IPS DF 6.9 (cell line): ENCODE measurements at regions not wholly inside any gene's neighbourhood (a gene's known extent, or its start where the extent isn't known, plus 50 kb on each side); places are given as distances from the start of the nearest gene placed in this dataset.

ENCODE experiments used
- DNase-seq: peaks from one replicate; pipeline ENCODE4 v3.0.0-alpha.2; 2013; ENCODE audit warnings: low read depth, low spot score
- H3K27ac ChIP-seq: one replicate; pipeline ENCODE4 v1.5.1; 2013; ENCODE audit warnings: low read length, control low read depth
- H3K27me3 ChIP-seq: 2 replicates; pipeline ENCODE4 v1.6.1; 2013; ENCODE audit warnings: mild to moderate bottlenecking, low read length; ENCODE audit not compliant: control insufficient read depth, insufficient read depth
- H3K36me3 ChIP-seq: 2 replicates; pipeline ENCODE4 v1.6.1; 2013; ENCODE audit warnings: low read length; ENCODE audit not compliant: control insufficient read depth, insufficient read depth
- H3K4me1 ChIP-seq: 2 replicates; pipeline ENCODE4 v1.6.1; 2013; ENCODE audit warnings: low read length; ENCODE audit not compliant: control insufficient read depth, insufficient read depth
- H3K4me3 ChIP-seq: 2 replicates; pipeline ENCODE4 v1.5.1; 2013; ENCODE audit warnings: mild to moderate bottlenecking, low read length
- H3K9me3 ChIP-seq: 2 replicates; pipeline ENCODE4 v1.6.1; 2013; ENCODE audit warnings: low read length, inconsistent platforms; ENCODE audit not compliant: control insufficient read depth, insufficient read depth
- WGBS: extraction: QIAGEN DNeasy Blood & Tissue Kit; methylation state at CpG from one replicate; pipeline ENCODE4 v1.1.7; 2013; ENCODE audit warnings: mixed read lengths, missing lambda C conversion rate; ENCODE audit not compliant: insufficient read length, insufficient coverage; 5-methylcytosine and 5-hydroxymethylcytosine counted together

DNA sequence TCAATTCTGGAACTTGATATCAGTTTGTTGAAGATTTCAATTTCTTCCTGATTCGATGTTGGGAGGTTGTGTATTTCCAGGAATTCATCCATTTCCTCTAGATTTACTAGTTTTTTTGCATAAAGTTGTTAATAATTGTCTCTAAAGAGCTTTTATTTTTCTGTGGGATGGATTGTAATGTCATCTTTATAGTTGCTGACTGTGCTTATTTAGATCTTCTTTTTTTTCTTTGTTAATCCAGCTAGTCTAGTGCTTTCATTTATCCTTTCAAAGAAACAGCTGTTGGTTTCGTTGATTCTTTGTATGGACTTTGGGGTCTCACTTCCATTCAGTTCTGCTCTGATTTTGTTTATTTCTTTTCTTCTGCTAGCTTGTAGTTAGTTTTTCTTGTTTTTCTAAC lies 302.0 kb upstream of the DMAC1 start:
- H3K4me3 ChIP-seq = no peak overlapping the region
- no CpG with 5 or more reads among the region's 2 CpGs for WGBS
- no peaks in the 10 kb centered on the region for H3K4me1 ChIP-seq
- no peaks in the 10 kb centered on the region for H3K27me3 ChIP-seq
- H3K27ac ChIP-seq = no peak overlapping the region
- H3K36me3 ChIP-seq = no peaks in the 10 kb centered on the region
- no peak for DNase-seq
- H3K9me3 ChIP-seq = no peaks in the 10 kb centered on the region

DNA sequence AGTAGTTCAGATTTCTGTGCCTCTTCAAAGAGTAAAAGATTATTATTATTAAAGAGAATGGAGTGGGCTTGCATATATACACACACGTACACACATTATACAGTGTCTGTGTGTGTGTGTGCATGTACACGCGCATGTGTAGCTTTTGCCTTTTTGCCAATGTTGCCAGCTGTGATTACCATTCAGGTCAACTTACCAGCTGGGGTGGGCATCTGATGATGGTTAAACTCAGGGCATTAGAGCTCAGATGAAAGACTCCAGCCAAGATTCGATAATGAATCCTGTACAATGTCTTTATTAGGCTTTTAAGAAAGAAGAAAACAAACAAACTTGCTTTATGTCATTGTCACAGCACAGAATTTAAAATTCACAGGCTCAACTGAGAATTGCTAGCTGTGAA lies 296.5 kb upstream of the DMAC1 start:
- DNase-seq = no peak
- Histone ChIP-seq H3K27ac (no peak overlapping the region), H3K4me1 (no peaks in the 10 kb centered on the region), H3K27me3 (no peaks in the 10 kb centered on the region), H3K4me3 (no peak overlapping the region), H3K9me3 (no peaks in the 10 kb centered on the region), H3K36me3 (no peaks in the 10 kb centered on the region)
- whole genome bisulfite sequencing = no CpG with 5 or more reads among the region's 4 CpGs

- Histone ChIP-seq H3K9me3 (no peaks in the 10 kb centered on the region), H3K4me3 (no peak overlapping the region), H3K4me1 (no peaks in the 10 kb centered on the region), H3K27ac (no peak overlapping the region), H3K36me3 (no peaks in the 10 kb centered on the region), H3K27me3 (no peaks in the 10 kb centered on the region)
- WGBS = no CpG with 5 or more reads among the region's 3 CpGs
- DNase-seq = no peak
These were observed 296.1 kb upstream of the DMAC1 start for GRCh38 chr9:8095672-8096086.

GRCh38 chr9:8088477-8088876 lies 288.9 kb upstream of the DMAC1 start:
- H3K36me3 ChIP-seq = no peaks in the 10 kb centered on the region

DNA sequence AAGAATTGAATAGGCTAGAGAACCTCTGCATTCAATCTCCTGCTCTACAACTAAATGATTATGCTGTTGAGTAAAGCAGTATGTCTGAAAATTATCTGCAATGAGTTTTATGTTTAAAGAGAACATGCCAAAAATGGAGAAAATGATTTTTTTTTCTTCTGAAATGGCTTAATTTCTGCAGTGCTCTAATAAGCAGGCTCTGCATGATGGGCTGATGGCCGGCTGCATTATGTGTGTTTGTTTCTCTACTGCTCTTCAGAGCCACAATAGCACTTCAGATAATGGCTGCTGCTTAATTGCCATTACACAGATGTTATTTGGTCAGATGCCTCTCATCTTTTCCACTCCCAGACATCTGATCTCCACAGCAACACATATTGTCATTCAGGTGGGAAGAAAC lies 286.4 kb upstream of the DMAC1 start:
- DNase-seq = no peak

More at GRCh38 chr9:8088477-8088876, 288.9 kb upstream of the DMAC1 start:
- no peak overlapping the region for H3K4me3 ChIP-seq
- no peaks in the 10 kb centered on the region for H3K9me3 ChIP-seq
- H3K27ac ChIP-seq = no peak overlapping the region
- no peaks in the 10 kb centered on the region for H3K27me3 ChIP-seq
- no peak for DNase-seq
- H3K4me1 ChIP-seq = no peaks in the 10 kb centered on the region

GRCh38 chr9:8078641-8079140 lies 279.1 kb upstream of the DMAC1 start:
- Histone ChIP-seq H3K36me3 (no peaks in the 10 kb centered on the region), H3K27ac (no peak overlapping the region), H3K27me3 (no peaks in the 10 kb centered on the region), H3K4me3 (no peak overlapping the region), H3K9me3 (no peaks in the 10 kb centered on the region), H3K4me1 (no peaks in the 10 kb centered on the region)
- no peak for DNase-seq
- WGBS = no CpG with 5 or more reads among the region's 7 CpGs

More for the DNA sequence above, 286.4 kb upstream of the DMAC1 start:
- H3K27me3 ChIP-seq = no peaks in the 10 kb centered on the region
- no peak overlapping the region for H3K4me3 ChIP-seq
- WGBS = no CpG with 5 or more reads among the region's 1 CpG
- H3K4me1 ChIP-seq = no peaks in the 10 kb centered on the region
- no peaks in the 10 kb centered on the region for H3K9me3 ChIP-seq
- H3K36me3 ChIP-seq = no peaks in the 10 kb centered on the region
- no peak overlapping the region for H3K27ac ChIP-seq

DNA sequence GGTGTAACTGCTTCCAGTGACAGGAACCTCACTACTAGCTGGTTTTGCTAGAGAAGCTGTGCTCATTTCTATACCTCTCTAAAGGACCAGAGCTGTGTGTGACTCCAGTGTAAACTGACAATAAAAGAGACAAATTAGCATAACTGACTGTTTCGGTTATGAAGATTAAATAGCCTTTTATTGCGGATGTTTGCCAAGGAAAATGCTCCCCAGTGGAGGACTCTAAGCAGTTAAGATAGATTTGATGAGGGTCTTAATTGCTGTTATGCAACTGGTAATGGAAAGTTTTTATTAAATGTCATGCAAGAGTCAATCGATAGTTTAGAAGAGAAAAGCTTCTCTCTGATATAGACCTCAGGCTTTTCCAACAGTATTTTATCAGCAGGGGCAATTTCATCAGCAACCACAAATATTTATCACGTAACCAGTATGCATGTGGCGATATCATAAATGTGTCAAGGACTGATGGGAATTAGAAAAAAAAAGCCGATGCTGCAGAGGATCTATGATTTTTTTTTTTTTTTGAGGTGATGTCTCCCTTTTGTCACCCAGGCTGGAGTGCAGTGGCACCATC lies 275.2 kb upstream of the DMAC1 start:
- WGBS = no CpG with 5 or more reads among the region's 6 CpGs
- no peak for DNase-seq
- H3K9me3 ChIP-seq = no peaks in the 10 kb centered on the region
- H3K4me1 ChIP-seq = 0 out of 2 replicates have a peak, but pooled peaks cover 1% of the 10 kb centered on the region
- no peak overlapping the region for H3K27ac ChIP-seq
- H3K4me3 ChIP-seq = no peak overlapping the region
- H3K27me3 ChIP-seq = no peaks in the 10 kb centered on the region
- H3K36me3 ChIP-seq = no peaks in the 10 kb centered on the region

DNA sequence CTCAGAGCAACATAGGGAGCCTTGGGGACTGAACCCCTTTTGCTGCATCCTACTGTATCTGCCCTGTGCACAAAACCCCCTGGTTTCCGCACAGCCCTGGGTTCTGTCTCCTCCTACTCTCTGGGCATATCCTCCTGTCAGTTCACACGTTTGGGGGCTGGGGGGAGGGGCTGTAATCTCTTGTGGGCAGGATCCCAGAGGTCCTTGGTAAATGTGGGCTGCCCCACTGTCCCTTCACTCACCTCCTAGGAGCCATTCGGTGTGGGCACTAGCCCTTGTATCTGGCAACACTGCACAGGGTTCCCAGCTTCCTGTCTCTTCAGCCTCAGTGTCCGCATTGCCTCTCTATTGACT lies 271.8 kb upstream of the DMAC1 start:
- no peaks in the 10 kb centered on the region for H3K36me3 ChIP-seq
- DNase-seq = no peak

DNA sequence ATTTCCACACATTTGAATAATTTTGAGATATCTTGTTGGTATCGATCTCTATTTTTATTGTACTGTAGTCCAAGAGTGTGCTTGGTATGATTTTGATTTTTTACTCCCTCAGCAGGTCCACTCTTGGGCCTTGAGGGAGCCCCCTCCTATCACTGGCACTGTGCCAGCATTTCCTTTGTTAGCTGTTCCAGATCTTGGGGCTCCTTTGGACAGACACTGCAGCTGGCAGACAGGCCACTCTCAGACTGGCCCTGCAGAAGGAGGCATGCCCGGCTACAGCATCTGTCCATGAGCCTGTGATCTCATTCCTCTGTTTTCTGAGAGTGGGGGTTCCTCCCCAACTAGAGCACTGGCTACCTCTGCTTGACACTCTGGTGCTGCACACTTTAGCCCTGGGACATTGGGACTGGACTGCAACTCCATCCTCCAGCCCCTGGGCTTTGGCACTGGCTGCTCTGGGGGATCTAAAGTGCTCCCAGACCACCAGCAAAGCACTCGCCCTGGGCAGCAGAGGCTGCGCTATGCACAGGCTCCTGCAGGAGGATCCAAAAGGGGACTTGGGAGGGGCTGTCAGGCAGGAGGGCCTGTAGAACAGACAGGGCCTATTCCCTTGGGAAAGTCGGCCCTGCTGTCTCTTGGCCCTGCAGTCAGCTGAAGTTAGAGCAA lies 271.3 kb upstream of the DMAC1 start:
- H3K36me3 ChIP-seq = no peaks in the 10 kb centered on the region
- WGBS = no CpG with 5 or more reads among the region's 5 CpGs
- no peaks in the 10 kb centered on the region for H3K27me3 ChIP-seq
- H3K27ac ChIP-seq = no peak overlapping the region
- no peak overlapping the region for H3K4me3 ChIP-seq
- no peaks in the 10 kb centered on the region for H3K9me3 ChIP-seq
- H3K4me1 ChIP-seq = 0 out of 2 replicates have a peak, but pooled peaks cover 1% of the 10 kb centered on the region
- DNase-seq = no peak

More for the DNA sequence above, 271.8 kb upstream of the DMAC1 start:
- no peaks in the 10 kb centered on the region for H3K9me3 ChIP-seq
- no peak overlapping the region for H3K27ac ChIP-seq
- whole genome bisulfite sequencing = no CpG with 5 or more reads among the region's 4 CpGs
- H3K4me3 ChIP-seq = no peak overlapping the region
- 0 out of 2 replicates have a peak, but pooled peaks cover 1% of the 10 kb centered on the region for H3K4me1 ChIP-seq
- no peaks in the 10 kb centered on the region for H3K27me3 ChIP-seq

GRCh38 chr9:8062459-8062858 lies 262.9 kb upstream of the DMAC1 start:
- 0 out of 2 replicates have a peak, but pooled peaks cover 3% of the 10 kb centered on the region for H3K4me1 ChIP-seq
- no CpG with 5 or more reads among the region's 5 CpGs for WGBS
- DNase-seq = no peak
- no peaks in the 10 kb centered on the region for H3K27me3 ChIP-seq
- H3K9me3 ChIP-seq = no peaks in the 10 kb centered on the region
- H3K27ac ChIP-seq = no peak overlapping the region
- no peaks in the 10 kb centered on the region for H3K36me3 ChIP-seq
- H3K4me3 ChIP-seq = no peak overlapping the region

- Histone ChIP-seq H3K36me3 (no peaks in the 10 kb centered on the region), H3K27me3 (no peaks in the 10 kb centered on the region), H3K9me3 (no peaks in the 10 kb centered on the region), H3K27ac (no peak overlapping the region), H3K4me1 (no peaks in the 10 kb centered on the region), H3K4me3 (no peak overlapping the region)
- WGBS = no CpG with 5 or more reads among the region's 4 CpGs
- DNase-seq = no peak
These were observed 253.9 kb upstream of the DMAC1 start for GRCh38 chr9:8053501-8053900.
